ENCODE measurements at regions not wholly inside any gene's neighbourhood (a gene's known extent, or its start where the extent isn't known, plus 50 kb on each side); places are given as distances from the start of the nearest gene placed in this dataset.
"Not testable (repeated sequence)": the region's sequence is repeated elsewhere in the genome, so short reads cannot be mapped to it uniquely, and the experiment has no call there.

DNA sequence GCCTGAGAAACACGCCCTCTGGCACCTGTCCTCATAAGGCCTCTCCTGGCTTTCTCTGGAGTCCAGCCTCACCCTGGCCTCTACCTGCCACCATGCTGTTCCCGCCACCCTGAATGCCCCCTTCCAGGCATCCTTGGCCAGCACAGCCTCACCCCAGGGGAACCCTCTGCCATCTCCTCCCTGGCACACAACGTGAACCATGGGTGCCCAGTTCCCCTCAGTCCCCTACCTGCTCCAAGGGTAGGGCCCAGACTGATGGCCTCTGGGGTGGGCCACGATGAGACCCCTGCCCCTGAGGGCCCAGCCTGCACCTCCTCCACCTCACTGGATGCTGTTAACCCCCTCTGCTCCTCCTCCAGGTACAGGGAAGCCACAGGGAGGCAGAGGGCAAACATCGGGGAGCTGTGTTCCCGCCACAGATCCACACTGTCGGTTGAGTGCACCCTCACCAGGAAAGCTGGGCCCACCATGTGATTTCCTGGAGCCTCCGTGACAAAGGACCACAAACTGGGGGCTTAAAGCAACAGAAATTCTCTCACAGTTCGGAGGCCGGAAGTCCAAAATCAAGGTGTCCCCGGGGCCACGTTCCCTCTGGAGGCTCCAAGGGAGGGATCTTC is 169.6 kb downstream of the BRD1 start:
- no peak for DNase-seq

DNA sequence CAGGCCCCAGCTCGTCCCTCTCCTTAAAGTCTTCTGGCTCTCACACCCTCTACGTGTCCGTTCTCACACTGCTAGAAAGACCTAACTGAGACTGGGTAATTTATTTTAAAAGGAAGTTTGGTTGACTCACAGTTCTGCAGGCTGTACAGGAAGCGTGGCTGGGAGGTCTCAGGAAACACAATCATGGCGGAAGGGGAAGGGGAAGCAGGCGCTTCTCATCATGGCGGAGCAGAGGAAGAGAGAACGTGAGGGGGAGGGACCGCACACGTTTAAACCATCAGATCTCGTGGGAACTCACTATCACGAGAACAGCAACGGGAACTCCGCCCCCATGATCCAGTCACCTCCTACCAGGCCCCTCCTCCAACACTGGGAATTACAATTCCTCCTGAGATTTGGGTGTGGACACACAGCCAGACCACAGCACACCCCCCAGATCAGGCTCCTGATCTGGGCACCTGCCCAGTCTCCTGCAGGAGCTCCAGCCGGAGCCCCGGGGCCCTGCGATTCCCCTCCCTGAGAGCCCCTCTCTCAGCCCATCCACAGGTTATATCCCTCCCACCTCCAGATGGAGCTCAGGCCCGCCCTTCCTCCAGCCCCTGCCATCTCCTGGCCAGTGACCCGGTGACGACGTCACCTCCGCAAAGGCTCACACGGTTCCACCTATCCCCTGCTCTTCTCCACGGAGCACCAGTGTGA is 170.2 kb downstream of the BRD1 start:
- no peak for DNase-seq

DNA sequence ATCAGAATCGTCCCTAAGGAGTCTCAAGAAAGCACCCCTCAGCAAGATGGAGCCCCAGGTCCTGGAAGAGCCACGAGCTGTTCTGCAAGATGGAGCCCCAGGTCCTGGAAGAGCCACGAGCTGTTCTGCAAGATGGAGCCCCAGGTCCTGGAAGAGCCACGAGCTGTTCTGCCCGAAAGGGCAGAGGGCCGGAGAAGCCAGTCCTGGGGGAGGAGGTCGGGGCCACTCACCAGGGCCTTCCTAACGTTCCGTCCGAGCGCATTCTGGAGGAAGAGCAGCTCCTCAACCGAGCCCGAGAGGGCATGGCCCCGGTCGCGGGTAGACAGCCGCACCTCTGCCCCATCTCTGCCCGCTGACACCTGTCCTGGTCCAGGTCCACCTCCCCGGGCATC is 170.8 kb downstream of the BRD1 start:
- DNase-seq, result not testable (repeated sequence)

DNA sequence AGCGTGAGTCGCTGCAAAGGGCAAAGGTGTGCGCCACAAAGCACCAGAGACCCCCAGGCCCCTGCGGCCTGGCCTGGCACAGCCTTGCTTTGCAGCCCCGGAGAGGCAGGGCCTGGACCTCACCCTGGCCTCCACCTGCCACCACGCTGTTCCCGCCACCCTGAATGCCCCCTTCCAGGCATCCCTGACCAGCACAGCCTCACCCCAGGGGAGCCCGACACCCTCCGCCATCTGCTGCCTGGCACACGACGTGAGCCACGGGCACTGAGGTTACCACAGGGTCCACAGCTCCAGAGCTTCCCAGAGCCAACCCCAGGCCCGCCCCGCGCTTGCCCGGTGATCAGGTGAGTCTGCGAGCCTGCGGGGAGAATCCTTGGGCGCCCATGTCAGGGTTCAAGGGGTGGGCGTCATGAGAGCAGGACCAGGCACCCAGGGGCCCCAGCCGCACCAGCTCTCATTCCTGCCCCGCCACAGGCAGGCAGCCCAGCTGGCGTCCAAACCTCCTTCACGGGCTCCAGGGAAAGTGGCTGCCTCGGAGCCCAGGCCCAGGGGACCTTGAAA is 171.3 kb downstream of the BRD1 start:
- DNase-seq, result no peak

DNA sequence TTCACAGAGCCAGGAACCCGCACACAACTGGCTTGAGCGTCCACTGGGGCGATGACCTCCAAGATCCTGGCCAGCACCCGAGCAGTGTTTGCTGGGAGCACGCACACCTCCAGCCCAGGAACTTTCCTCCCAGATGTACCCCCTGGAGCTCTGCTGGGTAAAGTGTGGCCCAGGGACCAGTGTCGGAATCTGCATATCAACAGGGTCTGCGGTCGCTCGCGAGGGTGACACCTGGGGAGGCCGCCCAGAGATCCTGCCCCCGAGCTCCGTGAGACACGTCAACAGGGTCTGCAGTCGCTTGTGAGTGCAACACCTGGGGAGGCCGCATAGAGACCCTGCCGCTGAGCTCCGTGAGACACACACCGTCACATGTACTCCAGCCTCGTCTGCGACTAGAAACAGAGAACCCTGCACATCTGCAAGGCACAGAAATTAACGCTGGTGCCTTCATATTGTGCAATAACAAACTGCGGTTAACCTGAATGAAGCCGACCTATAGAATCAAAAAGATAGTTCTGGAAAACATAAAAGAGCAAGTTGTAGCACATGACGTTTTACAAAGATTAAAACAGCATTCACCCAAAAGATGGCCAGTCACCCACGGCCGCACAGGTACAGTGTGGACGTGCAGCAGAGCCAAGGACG is 172.4 kb downstream of the BRD1 start:
- DNase-seq, result no peak

DNA sequence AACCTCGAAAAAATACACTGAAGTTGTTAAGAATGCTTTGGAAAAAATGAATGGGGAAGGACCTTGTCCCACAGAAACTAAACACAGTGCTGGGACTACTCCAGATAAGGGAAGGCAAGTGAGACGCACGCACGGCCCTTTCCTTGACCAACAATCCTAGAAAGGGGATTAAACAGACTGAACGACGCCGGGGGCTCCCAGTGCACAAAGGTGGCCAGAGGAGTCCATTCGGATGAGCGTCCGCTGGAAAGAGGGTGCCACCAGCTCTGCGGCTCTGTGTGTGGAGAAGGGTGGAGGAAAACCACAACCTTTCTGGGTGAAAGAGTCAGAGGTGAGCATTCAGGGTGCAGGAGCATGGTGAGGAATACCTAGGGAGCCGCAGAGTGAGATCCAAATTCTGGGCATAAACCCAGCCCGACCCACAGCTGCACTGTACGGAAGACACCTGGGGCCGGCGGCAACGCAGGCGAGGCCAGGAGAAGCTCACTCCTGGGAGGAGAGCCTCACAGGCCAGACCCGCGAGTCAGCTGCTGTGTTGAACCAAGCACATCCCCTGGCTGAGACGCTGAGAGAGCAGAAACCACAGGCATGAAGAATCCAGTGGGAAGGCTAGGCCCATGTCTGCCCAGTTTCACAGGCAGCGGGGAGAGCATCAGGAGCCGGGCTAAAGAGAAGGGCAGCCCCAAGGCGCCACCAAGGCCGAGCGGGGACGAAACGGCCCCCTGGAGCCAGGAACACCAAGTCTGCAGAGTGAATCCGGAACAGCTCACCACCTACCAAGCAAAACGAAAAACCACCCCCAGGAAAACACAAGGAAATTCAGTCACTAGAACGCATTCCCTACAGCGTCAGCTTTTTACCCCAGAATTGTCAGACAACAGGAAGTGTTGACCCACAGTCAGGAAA is 177.1 kb downstream of the BRD1 start:
- DNase-seq, result no peak

DNA sequence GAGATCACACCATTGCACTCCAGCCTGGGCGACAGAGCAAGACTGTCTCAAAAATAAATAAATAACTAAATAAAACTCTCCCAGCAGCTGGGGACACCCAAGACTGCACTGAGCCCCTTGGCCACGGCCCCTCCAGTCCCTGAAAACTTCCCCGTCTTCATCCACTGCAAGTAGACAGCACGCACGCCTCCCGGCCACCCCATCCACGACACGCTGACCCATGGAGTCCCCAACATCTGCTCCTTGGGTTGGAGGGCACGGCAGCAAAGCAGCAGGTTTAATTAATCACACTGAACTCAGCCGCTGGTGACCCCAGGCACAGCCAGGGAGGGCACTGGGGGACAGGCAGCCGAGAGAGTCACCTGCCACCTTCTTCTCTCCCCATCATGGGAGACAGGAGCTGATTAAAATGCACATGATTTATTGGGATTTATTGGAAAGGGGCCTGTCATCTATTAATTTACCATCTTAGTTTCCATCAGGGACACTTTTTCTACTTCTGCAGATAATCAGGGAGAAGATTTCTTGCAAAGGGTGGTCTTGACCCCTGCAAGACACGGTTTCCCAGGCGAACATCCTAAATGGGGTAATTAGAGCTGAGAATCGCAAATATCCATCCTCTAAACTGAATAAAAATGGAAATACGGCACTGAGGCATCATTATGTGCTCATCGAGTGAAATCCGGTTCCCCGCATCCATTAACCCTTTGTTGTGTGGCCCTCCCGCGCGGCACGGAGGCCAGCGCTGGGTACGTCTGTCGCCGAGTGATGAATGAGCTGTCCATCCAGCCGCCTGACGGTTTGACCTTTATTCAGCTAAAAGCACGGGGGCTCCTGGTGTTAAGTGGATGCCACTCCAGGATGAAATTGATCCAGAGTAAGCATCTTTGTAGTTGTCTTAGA is 178.3 kb downstream of the BRD1 start:
- no peak for DNase-seq

DNA sequence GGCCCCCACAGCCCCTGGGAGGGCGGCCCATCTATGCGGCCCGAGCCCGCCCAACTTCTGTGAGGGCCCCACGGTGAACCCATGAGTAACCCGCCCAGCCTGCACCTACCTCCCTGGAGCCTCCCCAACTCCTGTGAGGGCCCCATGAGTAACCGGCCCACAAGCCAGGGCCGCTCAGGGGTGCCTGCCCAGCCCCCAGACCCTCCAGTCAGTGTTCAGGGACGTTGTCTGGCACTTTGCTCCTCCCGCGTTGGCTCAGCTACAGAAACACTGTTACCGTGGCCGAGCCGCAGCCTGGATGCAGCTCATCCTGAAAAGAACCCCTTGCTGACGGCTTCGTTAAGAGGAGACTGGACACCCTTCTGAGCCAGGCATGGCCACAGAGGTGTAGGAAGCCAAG is 179.6 kb downstream of the BRD1 start:
- DNase-seq, result no peak

DNA sequence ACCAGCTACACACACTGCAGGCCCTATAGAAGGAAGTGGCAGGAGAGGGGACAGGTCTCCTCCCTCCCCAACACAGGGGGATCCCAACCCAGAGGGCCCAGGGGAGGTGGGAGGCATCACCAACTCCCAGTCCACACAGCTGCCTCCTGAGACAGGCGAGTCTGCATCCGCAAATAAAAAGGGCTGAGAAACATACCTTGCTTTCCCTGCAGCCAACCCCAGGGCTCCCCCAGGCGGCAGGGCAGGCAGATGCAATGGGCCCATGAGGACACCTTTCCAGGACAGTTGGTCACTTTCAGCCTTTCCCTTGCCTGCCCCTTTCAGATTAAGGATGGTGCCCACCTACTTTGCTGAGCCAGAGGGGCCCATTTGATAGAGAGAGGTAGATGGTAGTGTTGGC is 180.0 kb downstream of the BRD1 start:
- DNase-seq, result no peak

DNA sequence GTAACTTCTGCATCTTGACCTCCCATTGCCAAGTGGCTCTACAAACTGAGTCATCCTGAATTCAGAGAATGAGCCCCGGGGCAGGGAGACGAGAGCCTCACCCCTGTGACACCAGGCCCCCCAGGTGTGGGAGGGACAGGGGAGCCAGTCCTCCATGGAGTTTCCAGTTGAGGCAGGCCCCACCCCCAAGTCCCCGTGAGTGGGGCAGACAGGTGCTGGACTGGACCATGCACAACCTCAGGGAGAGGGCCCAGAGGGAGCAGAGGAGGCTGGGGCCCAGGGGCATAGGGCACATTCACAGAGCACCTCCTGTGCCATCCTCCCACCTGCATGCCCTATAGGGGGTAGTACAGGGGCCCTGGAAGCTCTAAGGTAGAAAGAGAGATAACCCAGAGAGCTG is 180.8 kb downstream of the BRD1 start:
- DNase-seq, result no peak

DNA sequence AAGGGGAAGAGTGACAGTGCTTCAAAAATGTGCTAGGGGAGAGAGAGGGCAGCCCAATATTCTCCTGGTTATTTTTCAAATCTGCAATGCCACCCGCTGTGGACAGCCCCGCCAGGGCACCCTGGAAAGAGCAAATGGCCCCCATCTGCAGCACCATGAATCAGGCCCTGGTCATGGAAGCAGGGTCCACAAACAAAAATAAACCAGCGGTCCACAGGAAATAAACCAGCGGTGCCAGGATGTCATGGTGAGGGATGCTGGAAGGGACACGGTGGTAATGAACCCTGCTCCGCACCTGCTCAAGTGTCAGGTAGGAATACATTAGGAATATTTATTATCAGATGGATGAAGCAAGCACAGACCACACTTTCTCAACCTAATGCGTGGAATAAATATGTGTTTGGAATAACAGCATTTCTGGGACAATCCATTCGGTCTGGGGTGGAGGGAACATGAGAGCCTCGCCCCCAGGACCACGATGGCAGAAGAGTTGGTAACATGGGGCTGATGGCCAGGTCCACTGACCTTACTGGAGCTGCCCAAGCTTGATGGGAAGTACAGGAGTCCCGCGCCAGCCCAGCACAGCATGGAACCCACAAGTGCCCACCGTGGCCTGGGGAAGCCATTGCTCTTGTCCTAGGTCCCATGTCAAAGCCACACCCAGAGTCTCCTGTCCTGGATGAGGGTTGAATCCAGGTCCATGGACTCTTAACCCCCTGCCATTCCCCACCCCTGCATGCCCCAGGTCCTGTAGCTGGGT is 181.7 kb downstream of the BRD1 start:
- no peak for DNase-seq

DNA sequence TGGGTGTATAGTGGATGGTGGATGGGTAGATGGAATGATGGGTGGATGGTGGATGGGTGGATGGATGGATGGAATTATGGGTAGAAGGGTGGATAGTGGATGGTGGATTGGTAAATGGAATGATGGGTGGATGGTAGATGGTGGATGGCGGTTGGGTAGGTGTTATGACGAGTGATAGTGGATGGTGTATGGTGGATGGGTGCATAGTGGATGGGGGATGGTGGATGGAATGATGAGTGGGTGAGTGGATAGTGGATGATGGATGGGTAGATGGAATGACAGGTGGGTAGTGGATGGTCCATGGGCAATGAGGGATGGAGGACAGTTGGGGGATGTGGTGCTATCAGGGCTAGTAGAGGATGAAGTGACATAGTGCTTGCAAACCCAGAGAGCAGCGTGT is 182.4 kb downstream of the BRD1 start:
- no peak for DNase-seq

DNA sequence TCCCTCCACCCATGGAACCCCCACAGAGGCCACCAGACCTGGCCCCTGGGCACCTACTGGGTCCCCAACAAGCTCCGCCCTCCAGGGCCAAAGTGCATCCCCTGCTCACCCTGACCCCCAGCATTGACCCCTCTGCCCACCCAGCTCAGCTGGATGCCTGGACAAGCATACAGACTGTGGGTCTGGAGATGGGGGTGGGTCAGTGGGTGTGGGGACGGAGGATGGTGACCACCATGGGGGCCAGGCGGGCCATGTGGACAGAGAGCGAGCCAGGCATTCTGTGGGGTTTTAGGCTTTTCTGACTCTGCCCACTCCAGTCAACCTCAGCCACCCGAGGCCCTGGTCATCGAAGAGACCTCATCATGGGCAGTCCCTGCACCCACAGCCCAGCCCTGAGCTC is 183.7 kb downstream of the BRD1 start:
- no peak for DNase-seq

DNA sequence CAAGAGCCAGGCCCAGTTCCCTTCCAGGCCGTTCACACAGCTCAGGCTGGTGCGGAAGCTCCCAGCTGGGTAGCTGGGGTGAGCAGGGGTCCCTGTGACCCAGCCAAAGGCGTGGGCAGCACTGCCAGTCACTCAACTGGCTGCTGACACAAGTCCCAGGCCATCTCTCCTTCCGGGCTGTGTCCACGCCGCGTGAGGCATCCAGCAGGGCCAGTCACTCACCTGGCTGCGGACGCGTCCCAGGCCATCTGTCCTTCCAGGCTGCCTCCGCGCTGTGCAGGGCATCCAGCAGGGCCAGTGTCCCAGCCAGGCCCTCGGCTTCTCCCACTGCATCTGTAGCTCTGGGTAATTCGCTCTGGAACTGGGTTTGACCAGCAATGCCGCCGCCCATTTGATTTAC is 184.2 kb downstream of the BRD1 start:
- DNase-seq, result no peak

DNA sequence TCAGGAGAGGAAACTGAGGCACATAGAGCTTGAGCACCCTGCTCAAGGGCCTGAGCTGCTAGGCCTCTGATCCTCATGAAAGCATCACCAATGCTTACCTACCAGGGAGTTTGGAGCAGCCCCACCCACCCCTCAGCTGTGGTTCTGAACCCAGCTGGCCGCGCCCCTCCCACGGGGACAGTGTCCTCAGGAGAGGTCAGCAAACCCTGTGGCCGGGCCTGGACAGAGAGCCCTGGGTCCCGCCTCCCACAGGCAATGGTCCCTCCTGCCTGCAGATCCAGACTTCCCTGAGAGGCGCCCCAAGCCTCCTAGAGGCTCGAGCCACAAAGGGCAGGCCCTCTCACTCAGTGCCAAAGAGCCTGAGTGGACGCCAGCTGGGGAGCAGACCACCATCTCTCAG is 184.9 kb downstream of the BRD1 start:
- no peak for DNase-seq

DNA sequence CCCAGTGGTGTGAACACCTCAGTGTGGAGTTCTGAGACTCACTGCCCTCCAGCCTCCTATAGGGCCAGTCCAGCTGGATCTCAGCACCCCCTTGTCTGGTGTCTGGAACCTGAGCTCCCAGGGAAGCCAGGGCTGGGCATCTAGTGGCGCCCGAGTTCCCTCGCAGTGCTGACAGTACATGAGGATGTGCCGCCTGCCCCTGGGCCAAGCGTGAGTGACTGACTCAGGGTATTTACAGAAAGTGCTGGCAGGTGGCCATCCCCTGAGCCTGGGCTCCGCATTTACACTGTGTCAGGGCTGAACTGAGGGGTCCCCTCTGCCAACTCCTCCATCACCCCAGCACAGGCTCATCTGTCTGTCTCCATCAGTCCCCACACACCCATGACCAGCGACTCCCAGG is 185.3 kb downstream of the BRD1 start:
- DNase-seq, result no peak

DNA sequence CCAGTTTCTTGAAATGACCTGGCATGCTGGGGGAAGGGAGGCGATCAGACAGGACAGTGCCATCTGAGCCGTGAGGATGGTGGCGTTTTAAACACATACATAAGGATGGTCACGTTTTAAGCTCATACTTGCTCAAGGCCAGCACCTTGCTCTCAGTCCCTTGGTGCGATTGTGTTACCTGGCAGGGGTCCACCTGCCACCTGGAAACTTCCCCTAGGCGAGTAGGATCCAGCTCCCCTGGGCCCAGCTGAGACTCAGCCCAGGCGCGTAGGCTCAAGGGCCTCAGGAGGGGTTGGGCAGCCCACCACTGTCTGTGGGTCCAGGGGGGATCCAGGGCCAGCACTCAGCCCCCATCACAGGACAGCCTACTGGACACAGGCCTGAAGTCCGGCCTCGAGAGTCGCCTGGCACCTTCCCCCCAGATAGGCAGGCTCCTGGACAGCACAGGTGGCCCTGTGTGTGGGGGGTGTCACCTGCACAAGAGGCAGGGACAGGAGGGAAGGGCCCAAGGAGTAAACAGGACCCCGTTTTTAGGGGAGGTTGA is 185.8 kb downstream of the BRD1 start:
- no peak for DNase-seq

DNA sequence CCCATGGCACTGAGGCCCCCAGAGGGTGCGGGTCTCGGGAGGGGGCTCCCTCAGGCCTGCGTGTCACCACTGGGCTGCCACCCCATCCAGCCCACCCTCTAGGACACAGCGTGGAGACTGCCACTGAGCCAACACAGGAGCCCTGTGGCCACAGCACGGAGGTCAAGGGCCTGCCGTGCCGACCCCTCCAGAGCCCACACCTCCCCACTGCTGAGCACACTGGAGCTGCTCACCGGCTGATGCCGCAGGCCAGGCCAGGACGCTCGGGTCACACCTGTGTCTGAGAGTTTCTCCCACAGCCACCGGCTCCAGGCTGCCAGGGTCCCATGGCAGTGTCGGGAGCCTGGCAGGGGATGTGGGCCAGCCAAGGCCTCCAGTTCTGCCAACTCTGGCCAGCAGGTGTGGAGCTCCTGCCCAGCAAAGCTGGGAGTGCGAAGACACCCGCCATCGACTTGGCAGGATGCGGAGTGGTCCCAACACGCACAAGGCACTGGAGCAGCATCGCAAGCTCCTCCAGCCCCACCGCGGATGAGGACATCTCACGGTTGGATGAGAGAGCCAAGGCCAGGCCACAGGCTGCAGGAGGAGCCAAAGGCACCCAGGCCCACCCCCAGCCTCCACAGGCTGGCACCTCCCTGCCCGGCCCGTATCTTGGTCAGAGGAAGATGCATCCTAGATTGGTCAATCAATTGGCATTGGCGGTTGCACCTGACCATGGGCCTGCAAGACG is 187.1 kb downstream of the BRD1 start:
- no peak for DNase-seq

DNA sequence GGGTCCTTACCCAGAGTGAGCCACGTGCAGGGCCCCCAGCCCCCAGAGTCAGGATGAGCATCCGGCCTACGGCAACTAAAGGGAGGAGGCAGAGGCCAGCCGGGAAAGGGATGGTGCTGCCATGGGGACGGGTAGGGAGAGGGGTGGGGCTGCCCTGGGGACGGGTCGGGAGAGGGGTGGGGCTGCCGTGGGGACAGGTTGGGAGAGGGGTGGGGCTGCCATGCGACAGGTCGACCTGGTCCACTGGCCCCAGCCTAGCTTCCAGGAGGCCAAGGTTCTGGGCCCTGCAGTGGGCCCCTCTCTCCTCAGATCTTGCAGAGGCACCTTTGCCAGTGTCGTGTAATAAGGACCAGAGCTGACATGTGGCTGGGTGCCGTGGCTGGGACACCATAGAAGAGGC is 187.7 kb downstream of the BRD1 start:
- DNase-seq, result no peak

DNA sequence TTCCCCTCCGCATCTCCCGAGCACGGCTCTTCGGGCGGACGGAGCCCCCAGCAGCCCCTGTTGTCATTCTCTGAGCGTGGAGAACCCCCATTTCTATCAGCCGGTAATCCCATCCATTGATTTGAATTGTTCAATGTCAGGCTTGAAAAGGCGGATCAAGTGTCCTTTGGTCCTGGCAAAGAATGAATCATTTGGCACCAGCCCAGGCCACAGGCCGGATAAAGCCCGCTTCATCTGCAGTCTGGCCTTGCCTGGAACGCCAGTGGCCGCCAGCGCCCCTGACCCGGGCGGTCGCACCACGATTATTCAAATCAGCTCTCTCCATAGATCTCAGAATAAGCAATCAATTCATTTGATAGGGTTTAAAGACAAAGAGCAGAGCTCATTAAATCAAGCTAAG is 188.9 kb downstream of the BRD1 start:
- DNase-seq, result no peak
